Progenitor cell of endocrine pancreas (in vitro differentiated cells): ENCODE measurements at regions not wholly inside any gene's neighbourhood (a gene's known extent, or its start where the extent isn't known, plus 50 kb on each side); places are given as distances from the start of the nearest gene placed in this dataset.
"Not testable (repeated sequence)": the region's sequence is repeated elsewhere in the genome, so short reads cannot be mapped to it uniquely, and the experiment has no call there.

Experiments used
- DNase-seq: peaks from one replicate; pipeline ENCODE4 v3.0.0; 2021; ENCODE audit warnings: low spot score; ENCODE audit not compliant: unreplicated experiment
- H3K27ac Mint-ChIP-seq: 2 replicates; pipeline ENCODE4 v1.8.0; 2021; ENCODE audit warnings: mild to moderate bottlenecking, moderate library complexity, mixed read lengths
- H3K27me3 Mint-ChIP-seq: 2 replicates; pipeline ENCODE4 v1.8.0; 2021; ENCODE audit warnings: mixed read lengths
- H3K36me3 Mint-ChIP-seq: 2 replicates; pipeline ENCODE4 v1.8.0; 2022; ENCODE audit warnings: mixed read lengths; ENCODE audit not compliant: insufficient read depth
- H3K4me1 Mint-ChIP-seq: 2 replicates; pipeline ENCODE4 v1.8.0; 2021; ENCODE audit warnings: low read depth, mixed read lengths
- H3K4me3 Mint-ChIP-seq: 2 replicates; pipeline ENCODE4 v1.8.0; 2021; ENCODE audit warnings: low read depth, mild to moderate bottlenecking, moderate library complexity, mixed read lengths
- H3K9me3 Mint-ChIP-seq: 2 replicates; pipeline ENCODE4 v1.8.0; 2021; ENCODE audit warnings: low read depth, mixed read lengths
- CTCF ChIP-seq: fragments of 200-600 bp; sonication (generic); IDR thresholded peaks from one replicate; pipeline ENCODE4 v1.5.0; 2021; ENCODE audit warnings: antibody characterized with exemption, mild to moderate bottlenecking; ENCODE audit not compliant: unreplicated experiment

DNA sequence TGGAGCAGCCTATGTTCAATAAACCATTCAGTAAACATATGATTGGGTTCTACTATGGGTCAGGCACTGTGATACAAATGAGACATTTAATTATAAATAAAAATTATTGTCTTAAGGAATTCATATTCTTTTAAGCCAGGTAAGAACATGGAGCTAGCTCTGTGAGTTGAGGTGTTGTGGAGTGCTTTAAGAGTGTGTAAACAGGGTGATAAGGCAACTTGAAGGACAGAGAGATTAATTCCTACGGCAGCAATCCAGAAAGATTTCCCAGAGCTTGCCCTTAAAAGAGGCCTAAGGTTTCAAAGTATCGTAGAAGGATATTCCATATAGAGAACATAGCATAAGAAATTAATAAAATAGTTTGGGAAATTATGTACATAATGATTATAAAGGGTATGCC is 126.4 kb upstream of the FAT3 start:
- H3K36me3 Mint-ChIP-seq, result no peaks in the 10 kb centered on the region
- H3K27ac Mint-ChIP-seq, result no peak overlapping the region
- no peak overlapping the region for H3K4me3 Mint-ChIP-seq
- no peaks in the 10 kb centered on the region for H3K4me1 Mint-ChIP-seq
- H3K9me3 Mint-ChIP-seq, result peaks cover 7% of the 10 kb centered on the region
- TF ChIP-seq CTCF, result no peak
- DNase-seq, result no peak
- H3K27me3 Mint-ChIP-seq, result no peaks in the 10 kb centered on the region

GRCh38 chr11:92087725-92088537 is 136.7 kb upstream of the FAT3 start:
- DNase-seq, result no peak
- H3K27ac Mint-ChIP-seq, result peak overlapping the region; percentile 14
- no peak for TF ChIP-seq CTCF
- peaks cover 14% of the 10 kb centered on the region for H3K4me1 Mint-ChIP-seq
- peaks cover 3% of the 10 kb centered on the region for H3K9me3 Mint-ChIP-seq
- H3K36me3 Mint-ChIP-seq, result no peaks in the 10 kb centered on the region
- H3K4me3 Mint-ChIP-seq, result no peak overlapping the region
- no peaks in the 10 kb centered on the region for H3K27me3 Mint-ChIP-seq

GRCh38 chr11:92083123-92083522 is 141.5 kb upstream of the FAT3 start:
- Mint-ChIP-seq H3K4me3 (no peak overlapping the region), H3K36me3 (no peaks in the 10 kb centered on the region), H3K27ac (no peak overlapping the region), H3K9me3 (peaks cover 13% of the 10 kb centered on the region), H3K4me1 (peaks cover 3% of the 10 kb centered on the region), H3K27me3 (no peaks in the 10 kb centered on the region)
- no peak for DNase-seq
- no peak for TF ChIP-seq CTCF

GRCh38 chr11:92082652-92083051 is 142.0 kb upstream of the FAT3 start:
- no peak overlapping the region for H3K4me3 Mint-ChIP-seq
- H3K27ac Mint-ChIP-seq, result no peak overlapping the region
- no peaks in the 10 kb centered on the region for H3K27me3 Mint-ChIP-seq
- no peaks in the 10 kb centered on the region for H3K4me1 Mint-ChIP-seq
- peaks cover 13% of the 10 kb centered on the region for H3K9me3 Mint-ChIP-seq
- no peaks in the 10 kb centered on the region for H3K36me3 Mint-ChIP-seq
- DNase-seq, result no peak
- no peak for TF ChIP-seq CTCF

GRCh38 chr11:92074498-92074897 is 150.1 kb upstream of the FAT3 start:
- H3K4me1 Mint-ChIP-seq, DNase-seq, H3K27ac Mint-ChIP-seq, H3K4me3 Mint-ChIP-seq, H3K36me3 Mint-ChIP-seq, H3K27me3 Mint-ChIP-seq: not testable (repeated sequence)
- H3K9me3 Mint-ChIP-seq, result peaks cover 38% of the 10 kb centered on the region

GRCh38 chr11:92071660-92072059 is 153.0 kb upstream of the FAT3 start:
- Mint-ChIP-seq H3K27ac (no peak overlapping the region), H3K9me3 (peaks cover 32% of the 10 kb centered on the region), H3K27me3 (no peaks in the 10 kb centered on the region), H3K4me3 (no peak overlapping the region), H3K4me1 (no peaks in the 10 kb centered on the region), H3K36me3 (no peaks in the 10 kb centered on the region)
- TF ChIP-seq CTCF, result no peak
- no peak for DNase-seq
